CD4-positive, alpha-beta memory T cell (primary cell): ENCODE measurements at regions not wholly inside any gene's neighbourhood (a gene's known extent, or its start where the extent isn't known, plus 50 kb on each side); places are given as distances from the start of the nearest gene placed in this dataset.
"Not testable (repeated sequence)": the region's sequence is repeated elsewhere in the genome, so short reads cannot be mapped to it uniquely, and the experiment has no call there.

Experiments
- CTCF ChIA-PET: fragments of 350-600 bp; sonication (Branson Sonifier 250); formaldehyde crosslinking; loops from one replicate; lab custom pipeline; 2021; ENCODE audit warnings: inconsistent platforms; ENCODE audit not compliant: partially characterized antibody; lab: Charles Lee
- POLR2A ChIA-PET: fragments of 350-600 bp; sonication (Branson Sonifier 250); formaldehyde crosslinking; loops from one replicate; lab custom pipeline; 2021; ENCODE audit not compliant: partially characterized antibody; lab: Charles Lee
- DNase-seq, 5 donors: peaks; one replicate each; pipeline versions ENCODE4 v3.0.0 to v3.0.0-alpha.2; 2020 to 2022; ENCODE audit warnings: mixed read lengths in 1 of 5
- H3K27ac ChIP-seq: one replicate; pipeline ENCODE4 v1.7.0; 2013; ENCODE audit warnings: low read depth, low read length
- H3K27me3 ChIP-seq: 2 replicates; pipeline ENCODE4 v1.7.0; 2013; ENCODE audit warnings: mild to moderate bottlenecking, low read length, moderate library complexity; ENCODE audit not compliant: insufficient read depth
- H3K36me3 ChIP-seq: 2 replicates; pipeline ENCODE4 v1.7.0; 2013; ENCODE audit warnings: mild to moderate bottlenecking, low read length, moderate library complexity; ENCODE audit not compliant: insufficient read depth
- H3K4me1 ChIP-seq: 2 replicates; pipeline ENCODE4 v1.7.0; 2013; ENCODE audit warnings: mild to moderate bottlenecking, low read length, moderate library complexity; ENCODE audit not compliant: insufficient read depth
- H3K4me3 ChIP-seq, 2 donors: one replicate each; pipeline ENCODE4 v1.7.0; 2013; ENCODE audit warnings: low read length in 2 of 2, mild to moderate bottlenecking in 1 of 2
- H3K9me3 ChIP-seq, 2 donors: one replicate each; pipeline ENCODE4 v1.7.0; 2013; ENCODE audit warnings: low read length in 2 of 2, control low read depth in 1 of 2; ENCODE audit not compliant: control insufficient read depth in 1 of 2
- H3K27ac Mint-ChIP-seq, 7 donors: one replicate each; pipeline ENCODE4 v1.8.0; 2020 to 2021; ENCODE audit warnings: mixed read lengths in 7 of 7, mild to moderate bottlenecking in 6 of 7, inconsistent platforms in 3 of 7, moderate library complexity in 3 of 7
- H3K27me3 Mint-ChIP-seq, 2 donors: one replicate each; pipeline ENCODE4 v1.8.0; 2020 to 2021; ENCODE audit warnings: mixed read lengths in 2 of 2
- H3K36me3 Mint-ChIP-seq, 2 donors: one replicate each; pipeline ENCODE4 v1.8.0; 2020 to 2021; ENCODE audit warnings: mixed read lengths in 2 of 2, inconsistent platforms in 1 of 2, mild to moderate bottlenecking in 1 of 2
- H3K4me1 Mint-ChIP-seq, 4 donors: one replicate each; pipeline ENCODE4 v1.8.0; 2020 to 2021; ENCODE audit warnings: mixed read lengths in 4 of 4, mild to moderate bottlenecking in 1 of 4
- H3K4me3 Mint-ChIP-seq, 8 donors: one replicate each; pipeline ENCODE4 v1.8.0; 2020 to 2021; ENCODE audit warnings: mixed read lengths in 8 of 8, mild to moderate bottlenecking in 7 of 8, moderate library complexity in 6 of 8, inconsistent platforms in 3 of 8
- H3K9me3 Mint-ChIP-seq, 8 donors: one replicate each; pipeline ENCODE4 v1.8.0; 2020 to 2021; ENCODE audit warnings: mixed read lengths in 8 of 8, mild to moderate bottlenecking in 5 of 8, inconsistent platforms in 3 of 8, moderate library complexity in 1 of 8
- intact Hi-C: fragments of 100-400 bp; cut with micrococcal nuclease; formaldehyde crosslinking; loops from one replicate; pipeline ENCODE4 v1.15.1; 2023

- Histone ChIP-seq H3K36me3 (no peaks in the 10 kb centered on the region), H3K27ac (no peak overlapping the region), H3K9me3 (no peaks in the 10 kb centered on the region), H3K4me1 (no peaks in the 10 kb centered on the region), H3K27me3 (no peaks in the 10 kb centered on the region), H3K4me3 (no peak overlapping the region)
- DNase-seq = no peak
- Mint-ChIP-seq H3K27me3 (no peaks in the 10 kb centered on the region), H3K27ac (no peak overlapping the region), H3K4me1 (no peaks in the 10 kb centered on the region), H3K9me3 (peaks cover 0 to 12% (median 5%) of the 10 kb centered on the region in 8 donors), H3K4me3 (no peak overlapping the region), H3K36me3 (no peaks in the 10 kb centered on the region)
- ChIA-PET POLR2A (no interaction called here), CTCF (no interaction called here)
- intact Hi-C loops = no loop called here
These were observed 492.0 kb upstream of the SALL3 start for GRCh38 chr18:78487649-78488048.

- H3K36me3 ChIP-seq = no peaks in the 10 kb centered on the region
- H3K27ac ChIP-seq = no peak overlapping the region
- Mint-ChIP-seq H3K4me1 (no peaks in the 10 kb centered on the region), H3K27me3 (no peaks in the 10 kb centered on the region), H3K36me3 (no peaks in the 10 kb centered on the region), H3K9me3 (peaks cover 0 to 12% (median 3%) of the 10 kb centered on the region in 8 donors), H3K27ac (no peak overlapping the region), H3K4me3 (no peak overlapping the region)
- no peak for DNase-seq
- H3K4me3 ChIP-seq = no peak overlapping the region
- intact Hi-C loops = no loop called here
- no peaks in the 10 kb centered on the region for H3K9me3 ChIP-seq
- H3K27me3 ChIP-seq = no peaks in the 10 kb centered on the region
- ChIA-PET POLR2A (no interaction called here), CTCF (no interaction called here)
- H3K4me1 ChIP-seq = no peaks in the 10 kb centered on the region
These were observed 487.4 kb upstream of the SALL3 start for GRCh38 chr18:78492064-78492812.

GRCh38 chr18:78492813-78493371 is 486.7 kb upstream of the SALL3 start:
- intact Hi-C loops = no loop called here
- no peak for DNase-seq
- Mint-ChIP-seq H3K9me3 (peaks cover 0 to 12% (median 4%) of the 10 kb centered on the region in 8 donors), H3K4me3 (no peak overlapping the region), H3K27ac (no peak overlapping the region), H3K36me3 (no peaks in the 10 kb centered on the region), H3K27me3 (no peaks in the 10 kb centered on the region), H3K4me1 (no peaks in the 10 kb centered on the region)
- H3K27ac ChIP-seq = no peak overlapping the region
- H3K4me1 ChIP-seq = no peaks in the 10 kb centered on the region
- no peaks in the 10 kb centered on the region for H3K36me3 ChIP-seq
- CTCF ChIA-PET = no interaction called here
- no peaks in the 10 kb centered on the region for H3K9me3 ChIP-seq
- no peaks in the 10 kb centered on the region for H3K27me3 ChIP-seq
- POLR2A ChIA-PET = no interaction called here
- H3K4me3 ChIP-seq = no peak overlapping the region

- H3K27ac Mint-ChIP-seq, H3K4me3 ChIP-seq, H3K27me3 ChIP-seq, intact Hi-C loops, H3K4me1 ChIP-seq, H3K9me3 ChIP-seq, DNase-seq, H3K27me3 Mint-ChIP-seq, H3K27ac ChIP-seq, H3K36me3 ChIP-seq, CTCF ChIA-PET, POLR2A ChIA-PET, H3K36me3 Mint-ChIP-seq, H3K4me3 Mint-ChIP-seq, H3K4me1 Mint-ChIP-seq: not testable (repeated sequence)
- H3K9me3 Mint-ChIP-seq = peaks cover 0 to 12% (median 5%) of the 10 kb centered on the region in 8 donors
These were observed 486.1 kb upstream of the SALL3 start for GRCh38 chr18:78493490-78493889.

GRCh38 chr18:78494204-78495085 is 485.2 kb upstream of the SALL3 start:
- peaks cover 0 to 12% (median 5%) of the 10 kb centered on the region in 8 donors for H3K9me3 Mint-ChIP-seq
- H3K4me1 ChIP-seq = no peaks in the 10 kb centered on the region
- intact Hi-C loops = no loop called here
- H3K36me3 ChIP-seq = no peaks in the 10 kb centered on the region
- DNase-seq = no peak
- H3K27me3 Mint-ChIP-seq = no peaks in the 10 kb centered on the region
- H3K4me3 ChIP-seq = no peak overlapping the region
- ChIA-PET POLR2A (no interaction called here), CTCF (no interaction called here)
- H3K27ac ChIP-seq = no peak overlapping the region
- no peaks in the 10 kb centered on the region for H3K9me3 ChIP-seq
- H3K27me3 ChIP-seq = no peaks in the 10 kb centered on the region
- H3K4me1 Mint-ChIP-seq = no peaks in the 10 kb centered on the region
- H3K27ac Mint-ChIP-seq = no peak overlapping the region
- H3K36me3 Mint-ChIP-seq = no peaks in the 10 kb centered on the region
- H3K4me3 Mint-ChIP-seq = no peak overlapping the region

- CTCF ChIA-PET = no interaction called here
- no peak overlapping the region for H3K4me3 ChIP-seq
- H3K4me1 ChIP-seq = no peaks in the 10 kb centered on the region
- H3K4me3 Mint-ChIP-seq = no peak overlapping the region
- H3K36me3 ChIP-seq = no peaks in the 10 kb centered on the region
- no peak overlapping the region for H3K27ac Mint-ChIP-seq
- no peaks in the 10 kb centered on the region for H3K27me3 Mint-ChIP-seq
- no peaks in the 10 kb centered on the region for H3K9me3 ChIP-seq
- intact Hi-C loops = no loop called here
- H3K4me1 Mint-ChIP-seq = no peaks in the 10 kb centered on the region
- DNase-seq = no peak
- no peaks in the 10 kb centered on the region for H3K36me3 Mint-ChIP-seq
- H3K27me3 ChIP-seq = no peaks in the 10 kb centered on the region
- no peak overlapping the region for H3K27ac ChIP-seq
- H3K9me3 Mint-ChIP-seq = peaks cover 0 to 11% (median 5%) of the 10 kb centered on the region in 8 donors
- POLR2A ChIA-PET = no interaction called here
These were observed 484.1 kb upstream of the SALL3 start for GRCh38 chr18:78495550-78495949.

GRCh38 chr18:78496079-78496478 is 483.5 kb upstream of the SALL3 start:
- H3K9me3 Mint-ChIP-seq = peaks cover 0 to 8% (median 4%) of the 10 kb centered on the region in 8 donors
- ChIA-PET CTCF (no interaction called here), POLR2A (no interaction called here)
- no peak overlapping the region for H3K4me3 ChIP-seq
- H3K4me1 ChIP-seq = no peaks in the 10 kb centered on the region
- H3K4me1 Mint-ChIP-seq = no peaks in the 10 kb centered on the region
- intact Hi-C loops = no loop called here
- no peak overlapping the region for H3K4me3 Mint-ChIP-seq
- H3K27ac ChIP-seq = no peak overlapping the region
- no peaks in the 10 kb centered on the region for H3K36me3 ChIP-seq
- H3K9me3 ChIP-seq = no peaks in the 10 kb centered on the region
- no peaks in the 10 kb centered on the region for H3K27me3 Mint-ChIP-seq
- no peak overlapping the region for H3K27ac Mint-ChIP-seq
- no peaks in the 10 kb centered on the region for H3K36me3 Mint-ChIP-seq
- no peak for DNase-seq
- H3K27me3 ChIP-seq = no peaks in the 10 kb centered on the region
